ENCODE measurements at regions not wholly inside any gene's neighbourhood (a gene's known extent, or its start where the extent isn't known, plus 50 kb on each side); places are given as distances from the start of the nearest gene placed in this dataset.

DNA sequence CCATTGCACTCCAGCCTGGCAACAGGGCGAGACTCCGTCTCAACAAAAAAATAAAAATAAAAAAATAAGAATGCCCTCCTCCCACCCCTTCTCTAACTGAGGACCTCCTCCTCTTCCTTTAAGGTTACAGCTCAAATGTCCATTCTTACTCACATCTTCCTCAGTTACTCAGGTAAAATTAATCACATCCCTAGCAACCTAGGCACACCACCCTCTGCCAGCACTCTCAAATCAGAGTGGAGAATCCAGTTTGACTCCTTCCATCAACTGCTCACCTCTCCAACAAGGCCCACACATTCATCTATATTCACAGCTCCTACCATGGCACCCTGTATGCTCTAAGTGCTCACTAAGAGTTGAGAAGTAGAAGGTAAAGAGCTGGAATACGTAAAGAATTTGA, 254.3 kb downstream of the ZEB2 start:
- Histone ChIP-seq H3K36me3 (ENCODE audit: low read depth, low read length) (no peaks in the 10 kb centered on the region), H3K9ac (ENCODE audit: low read length) (no peak overlapping the region), H3K9me2 (replicated peaks; ENCODE audit: low read length) (no peaks in the 10 kb centered on the region), H3K27ac (ENCODE audit: low read length) (no peak overlapping the region), H3F3A (ENCODE audit: low read length, unreplicated experiment) (no peaks in the 10 kb centered on the region), H3K4me3 (ENCODE audit: low read length) (no peak overlapping the region), H2AFZ (ENCODE audit: low read length) (no peak overlapping the region), H3K4me2 (ENCODE audit: low read length) (no peak overlapping the region), H4K20me1 (ENCODE audit: low read length) (no peaks in the 10 kb centered on the region), H3K9me3 (ENCODE audit: low read length) (no peaks in the 10 kb centered on the region), H3K4me1 (ENCODE audit: insufficient read depth, low read length) (no peaks in the 10 kb centered on the region), H3K79me2 (ENCODE audit: low read length) (no peaks in the 10 kb centered on the region), H3K27me3 (ENCODE audit: low read length) (no peaks in the 10 kb centered on the region)
- ChIA-PET CTCF (no interaction called here), POLR2A (ENCODE audit: unreplicated experiment) (no interaction called here)
- no peak for ATAC-seq
- TF ChIP-seq EZH2phosphoT487 (IDR thresholded peaks at IDR 0.05; ENCODE audit: borderline replicate concordance, low read length) = no peak
- TF ChIP-seq, protein P1, sequence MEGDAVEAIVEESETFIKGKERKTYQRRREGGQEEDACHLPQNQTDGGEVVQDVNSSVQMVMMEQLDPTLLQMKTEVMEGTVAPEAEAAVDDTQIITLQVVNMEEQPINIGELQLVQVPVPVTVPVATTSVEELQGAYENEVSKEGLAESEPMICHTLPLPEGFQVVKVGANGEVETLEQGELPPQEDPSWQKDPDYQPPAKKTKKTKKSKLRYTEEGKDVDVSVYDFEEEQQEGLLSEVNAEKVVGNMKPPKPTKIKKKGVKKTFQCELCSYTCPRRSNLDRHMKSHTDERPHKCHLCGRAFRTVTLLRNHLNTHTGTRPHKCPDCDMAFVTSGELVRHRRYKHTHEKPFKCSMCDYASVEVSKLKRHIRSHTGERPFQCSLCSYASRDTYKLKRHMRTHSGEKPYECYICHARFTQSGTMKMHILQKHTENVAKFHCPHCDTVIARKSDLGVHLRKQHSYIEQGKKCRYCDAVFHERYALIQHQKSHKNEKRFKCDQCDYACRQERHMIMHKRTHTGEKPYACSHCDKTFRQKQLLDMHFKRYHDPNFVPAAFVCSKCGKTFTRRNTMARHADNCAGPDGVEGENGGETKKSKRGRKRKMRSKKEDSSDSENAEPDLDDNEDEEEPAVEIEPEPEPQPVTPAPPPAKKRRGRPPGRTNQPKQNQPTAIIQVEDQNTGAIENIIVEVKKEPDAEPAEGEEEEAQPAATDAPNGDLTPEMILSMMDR (conservative IDR thresholded peaks at IDR 0.05; ENCODE audit: low read depth, low read length) = no peak
- no peak for TF ChIP-seq EZH2 (IDR thresholded peaks at IDR 0.05; ENCODE audit: low read length, unreplicated experiment)
- DNase-seq = no peak
- no TSS peak for BruUV-seq (replicated peaks)
- intact Hi-C loops (cut with micrococcal nuclease) = no loop called here

- ChIA-PET POLR2A (ENCODE audit: unreplicated experiment) (no interaction called here), CTCF (no interaction called here)
- no peaks in the 10 kb centered on the region for H3F3A ChIP-seq (ENCODE audit: low read length, unreplicated experiment)
- no TSS peak for BruUV-seq (replicated peaks)
- no peaks in the 10 kb centered on the region for H3K27me3 ChIP-seq (ENCODE audit: low read length)
- H2AFZ ChIP-seq (ENCODE audit: low read length) = no peak overlapping the region
- H3K9ac ChIP-seq (ENCODE audit: low read length) = no peak overlapping the region
- intact Hi-C loops (cut with micrococcal nuclease) = no loop called here
- H3K4me1 ChIP-seq (ENCODE audit: insufficient read depth, low read length) = no peaks in the 10 kb centered on the region
- no peak overlapping the region for H3K27ac ChIP-seq (ENCODE audit: low read length)
- H3K4me3 ChIP-seq (ENCODE audit: low read length) = no peak overlapping the region
- H3K36me3 ChIP-seq (ENCODE audit: low read depth, low read length) = no peaks in the 10 kb centered on the region
- H3K79me2 ChIP-seq (ENCODE audit: low read length) = no peaks in the 10 kb centered on the region
- DNase-seq (no peak), ATAC-seq (no peak)
- TF ChIP-seq EZH2 (IDR thresholded peaks at IDR 0.05; ENCODE audit: low read length, unreplicated experiment) (no peak), EZH2phosphoT487 (IDR thresholded peaks at IDR 0.05; ENCODE audit: borderline replicate concordance, low read length) (no peak)
- TF ChIP-seq, protein P1 (conservative IDR thresholded peaks at IDR 0.05; ENCODE audit: low read depth, low read length) = no peak
- H3K9me3 ChIP-seq (ENCODE audit: low read length) = no peaks in the 10 kb centered on the region
- H3K9me2 ChIP-seq (replicated peaks; ENCODE audit: low read length) = no peaks in the 10 kb centered on the region
- no peaks in the 10 kb centered on the region for H4K20me1 ChIP-seq (ENCODE audit: low read length)
- H3K4me2 ChIP-seq (ENCODE audit: low read length) = no peak overlapping the region
These were observed 258.0 kb downstream of the ZEB2 start for GRCh38 chr2:144261966-144262365.

- Histone ChIP-seq H4K20me1 (ENCODE audit: low read length) (no peaks in the 10 kb centered on the region), H3K27me3 (ENCODE audit: low read length) (no peaks in the 10 kb centered on the region), H3K4me3 (ENCODE audit: low read length) (no peak overlapping the region), H3F3A (ENCODE audit: low read length, unreplicated experiment) (no peaks in the 10 kb centered on the region), H2AFZ (ENCODE audit: low read length) (no peak overlapping the region), H3K79me2 (ENCODE audit: low read length) (no peaks in the 10 kb centered on the region), H3K27ac (ENCODE audit: low read length) (no peak overlapping the region), H3K9ac (ENCODE audit: low read length) (no peak overlapping the region), H3K9me3 (ENCODE audit: low read length) (no peaks in the 10 kb centered on the region), H3K36me3 (ENCODE audit: low read depth, low read length) (no peaks in the 10 kb centered on the region), H3K4me1 (ENCODE audit: insufficient read depth, low read length) (no peaks in the 10 kb centered on the region), H3K4me2 (ENCODE audit: low read length) (no peak overlapping the region), H3K9me2 (replicated peaks; ENCODE audit: low read length) (no peaks in the 10 kb centered on the region)
- ChIA-PET CTCF (no interaction called here), POLR2A (ENCODE audit: unreplicated experiment) (no interaction called here)
- intact Hi-C loops (cut with micrococcal nuclease) = no loop called here
- TF ChIP-seq EZH2phosphoT487 (IDR thresholded peaks at IDR 0.05; ENCODE audit: borderline replicate concordance, low read length) = no peak
- TF ChIP-seq EZH2 (IDR thresholded peaks at IDR 0.05; ENCODE audit: low read length, unreplicated experiment) = no peak
- TF ChIP-seq, protein P1 (conservative IDR thresholded peaks at IDR 0.05; ENCODE audit: low read depth, low read length) = no peak
- no TSS peak for BruUV-seq (replicated peaks)
- ATAC-seq = no peak
- no peak for DNase-seq
These were observed 258.6 kb downstream of the ZEB2 start for GRCh38 chr2:144261336-144261735.

All from PC-3 (cell line).